OCI-LY7 (cell line): ENCODE measurements at regions not wholly inside any gene's neighbourhood (a gene's known extent, or its start where the extent isn't known, plus 50 kb on each side); places are given as distances from the start of the nearest gene placed in this dataset.

Experiments
- BruUV-seq: library from RNA; stranded (reverse); fragments of 400-500 nt; replicated peaks from 2 replicates; lab custom pipeline; 2021; lab: Mats Ljungman, UMichigan
- CTCF ChIA-PET: fragments of 300-600 bp; sonication (Branson Sonifier 250); formaldehyde crosslinking; loops from one replicate; lab custom pipeline; 2022; ENCODE audit warnings: antibody characterized with exemption; ENCODE audit not compliant: unreplicated experiment; lab: Charles Lee
- POLR2A ChIA-PET: fragments of 300-600 bp; sonication (Branson Sonifier 250); formaldehyde crosslinking; loops from one replicate; lab custom pipeline; 2022; ENCODE audit warnings: antibody characterized with exemption; lab: Charles Lee
- DNase-seq: peaks from one replicate; pipeline ENCODE4 v3.0.0-alpha.2; 2015; ENCODE audit warnings: low spot score
- H2AFZ ChIP-seq: fragments of 200-600 bp; sonication (generic), shearing (Covaris generic); 2 replicates; pipeline ENCODE4 v1.6.1; 2014; ENCODE audit warnings: mild to moderate bottlenecking, antibody characterized with exemption, low read length, moderate library complexity
- H3K27ac ChIP-seq: fragments of 200-600 bp; sonication (generic); 2 replicates; pipeline ENCODE4 v1.5.1; 2014; ENCODE audit warnings: mixed run types, low read depth, mild to moderate bottlenecking, moderate library complexity, low read length, inconsistent platforms; ENCODE audit not compliant: poor library complexity, severe bottlenecking
- H3K36me3 ChIP-seq: fragments of 200-600 bp; sonication (generic); 2 replicates; pipeline ENCODE4 v1.6.1; 2014; ENCODE audit warnings: mild to moderate bottlenecking, antibody characterized with exemption, low read length, moderate library complexity, mixed read lengths; ENCODE audit not compliant: insufficient read depth
- H3K4me1 ChIP-seq: fragments of 200-600 bp; sonication (generic); 2 replicates; pipeline ENCODE4 v1.5.1; 2014; ENCODE audit warnings: mild to moderate bottlenecking, low read length; ENCODE audit not compliant: insufficient read depth, poor library complexity, severe bottlenecking
- H3K4me2 ChIP-seq: fragments of 200-600 bp; sonication (generic); 2 replicates; pipeline ENCODE4 v1.6.1; 2014; ENCODE audit warnings: mild to moderate bottlenecking, low read length
- H3K4me3 ChIP-seq: fragments of 200-600 bp; sonication (generic); 2 replicates; pipeline ENCODE4 v1.5.1; 2014; ENCODE audit warnings: mild to moderate bottlenecking, low read depth, low read length; ENCODE audit not compliant: poor library complexity, severe bottlenecking
- H3K79me2 ChIP-seq: fragments of 200-600 bp; sonication (generic); 2 replicates; pipeline ENCODE4 v1.6.1; 2016; ENCODE audit warnings: low read depth, mild to moderate bottlenecking, low read length, moderate library complexity, mixed read lengths; ENCODE audit not compliant: insufficient read depth
- H3K9me2 ChIP-seq: fragments of 200-600 bp; sonication (generic); 2 replicates; pipeline ENCODE4 v1.6.1; 2016; ENCODE audit warnings: mild to moderate bottlenecking, low read length, mixed read lengths; ENCODE audit not compliant: insufficient read depth
- H3K9me3 ChIP-seq: fragments of 200-600 bp; sonication (generic); 2 replicates; pipeline ENCODE4 v1.6.1; 2014; ENCODE audit warnings: mild to moderate bottlenecking, mixed run types, low read length, mixed read lengths
- H4K20me1 ChIP-seq: fragments of 200-600 bp; sonication (generic); 2 replicates; pipeline ENCODE4 v1.6.1; 2014; ENCODE audit warnings: mild to moderate bottlenecking, antibody characterized with exemption, low read length, moderate library complexity, mixed read lengths; ENCODE audit not compliant: insufficient read depth
- CTCF ChIP-seq: fragments of 200-600 bp; sonication (generic); conservative IDR thresholded peaks from 2 replicates; pipeline ENCODE4 v1.5.1; 2014; ENCODE audit warnings: mild to moderate bottlenecking, antibody characterized with exemption, low read length, moderate library complexity, mixed read lengths
- EZH2phosphoT487 ChIP-seq: fragments of 200-600 bp; sonication (generic); IDR thresholded peaks from 2 replicates; pipeline ENCODE4 v1.6.1; 2018; ENCODE audit warnings: low read depth, borderline replicate concordance, mild to moderate bottlenecking, mixed run types, antibody characterized with exemption, low read length, moderate library complexity, mixed read lengths
- intact Hi-C: fragments of 100-400 bp; cut with micrococcal nuclease; formaldehyde crosslinking; loops from one replicate; pipeline ENCODE4 v1.10.0; 2022; ENCODE audit not compliant: unreplicated experiment

- CTCF ChIA-PET: no interaction called here
These were observed 295.5 kb upstream of the GADL1 start for GRCh38 chr3:31189971-31190370.

GRCh38 chr3:31191354-31191753, 296.9 kb upstream of the GADL1 start:
- Histone ChIP-seq H3K4me3 (no peak overlapping the region), H3K27ac (no peak overlapping the region), H3K4me1 (no peaks in the 10 kb centered on the region), H3K9me2 (no peaks in the 10 kb centered on the region), H4K20me1 (no peaks in the 10 kb centered on the region), H3K36me3 (no peaks in the 10 kb centered on the region), H2AFZ (no peak overlapping the region), H3K9me3 (no peaks in the 10 kb centered on the region), H3K79me2 (no peaks in the 10 kb centered on the region), H3K4me2 (no peak overlapping the region)
- ChIA-PET POLR2A (interaction anchor here (0.6 kb wide), 1 partner anchor 41 kb away, joined by 3 read pairs; no protein-coding TSS in a partner anchor), CTCF (interaction anchor here (1.1 kb wide), 1 partner anchor 56 kb away, joined by 3 read pairs; no protein-coding TSS in a partner anchor)
- DNase-seq: no peak
- intact Hi-C loops: no loop called here
- TF ChIP-seq CTCF (no peak), EZH2phosphoT487 (no peak)
- BruUV-seq: no TSS peak

More at GRCh38 chr3:31189971-31190370, 295.5 kb upstream of the GADL1 start:
- no TSS peak for BruUV-seq
- intact Hi-C loops: no loop called here
- H3K4me3 ChIP-seq: no peak overlapping the region
- no peaks in the 10 kb centered on the region for H3K9me3 ChIP-seq
- no peak overlapping the region for H3K27ac ChIP-seq
- no peaks in the 10 kb centered on the region for H3K9me2 ChIP-seq
- no peak overlapping the region for H3K4me2 ChIP-seq
- H3K36me3 ChIP-seq: no peaks in the 10 kb centered on the region
- no peak overlapping the region for H2AFZ ChIP-seq
- TF ChIP-seq CTCF: no peak
- no peak for TF ChIP-seq EZH2phosphoT487
- POLR2A ChIA-PET: interaction anchor here (0.6 to 1.6 kb wide), 3 partner anchors 17 to 29 kb away, joined by 3 read pairs; no protein-coding TSS in a partner anchor
- no peaks in the 10 kb centered on the region for H3K79me2 ChIP-seq
- H3K4me1 ChIP-seq: no peaks in the 10 kb centered on the region
- H4K20me1 ChIP-seq: no peaks in the 10 kb centered on the region
- no peak for DNase-seq

- BruUV-seq: no TSS peak
- DNase-seq: no peak
- H4K20me1 ChIP-seq: no peaks in the 10 kb centered on the region
- no peak overlapping the region for H3K27ac ChIP-seq
- H3K4me1 ChIP-seq: no peaks in the 10 kb centered on the region
- ChIA-PET CTCF (no interaction called here), POLR2A (interaction anchor here (1.4 kb wide), 1 partner anchor 10 kb away, joined by 5 read pairs; no protein-coding TSS in a partner anchor)
- H3K79me2 ChIP-seq: no peaks in the 10 kb centered on the region
- H3K4me3 ChIP-seq: no peak overlapping the region
- H3K9me2 ChIP-seq: no peaks in the 10 kb centered on the region
- intact Hi-C loops: no loop called here
- H3K4me2 ChIP-seq: no peak overlapping the region
- H2AFZ ChIP-seq: no peak overlapping the region
- H3K9me3 ChIP-seq: no peaks in the 10 kb centered on the region
- no peaks in the 10 kb centered on the region for H3K36me3 ChIP-seq
- TF ChIP-seq CTCF: no peak
- TF ChIP-seq EZH2phosphoT487: no peak
These were observed 299.0 kb upstream of the GADL1 start for GRCh38 chr3:31193429-31193828.
